ENCODE measurements at regions not wholly inside any gene's neighbourhood (a gene's known extent, or its start where the extent isn't known, plus 50 kb on each side); places are given as distances from the start of the nearest gene placed in this dataset.

GRCh38 chr17:12438813-12439586 is 226.7 kb upstream of the MYOCD start:
- no peak overlapping the region for H3K4me3 ChIP-seq (ENCODE audit: low read depth, low read length)
- DNase-seq (ENCODE audit: low read depth), result no peak
- TF ChIP-seq, protein P1, sequence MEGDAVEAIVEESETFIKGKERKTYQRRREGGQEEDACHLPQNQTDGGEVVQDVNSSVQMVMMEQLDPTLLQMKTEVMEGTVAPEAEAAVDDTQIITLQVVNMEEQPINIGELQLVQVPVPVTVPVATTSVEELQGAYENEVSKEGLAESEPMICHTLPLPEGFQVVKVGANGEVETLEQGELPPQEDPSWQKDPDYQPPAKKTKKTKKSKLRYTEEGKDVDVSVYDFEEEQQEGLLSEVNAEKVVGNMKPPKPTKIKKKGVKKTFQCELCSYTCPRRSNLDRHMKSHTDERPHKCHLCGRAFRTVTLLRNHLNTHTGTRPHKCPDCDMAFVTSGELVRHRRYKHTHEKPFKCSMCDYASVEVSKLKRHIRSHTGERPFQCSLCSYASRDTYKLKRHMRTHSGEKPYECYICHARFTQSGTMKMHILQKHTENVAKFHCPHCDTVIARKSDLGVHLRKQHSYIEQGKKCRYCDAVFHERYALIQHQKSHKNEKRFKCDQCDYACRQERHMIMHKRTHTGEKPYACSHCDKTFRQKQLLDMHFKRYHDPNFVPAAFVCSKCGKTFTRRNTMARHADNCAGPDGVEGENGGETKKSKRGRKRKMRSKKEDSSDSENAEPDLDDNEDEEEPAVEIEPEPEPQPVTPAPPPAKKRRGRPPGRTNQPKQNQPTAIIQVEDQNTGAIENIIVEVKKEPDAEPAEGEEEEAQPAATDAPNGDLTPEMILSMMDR (IDR thresholded peaks at IDR 0.05; ENCODE audit: control insufficient read depth, extremely low read depth, insufficient read depth), result no peak

- TF ChIP-seq, protein P1 (IDR thresholded peaks at IDR 0.05; ENCODE audit: control insufficient read depth, extremely low read depth, insufficient read depth), result no peak
- no peak overlapping the region for H3K4me3 ChIP-seq (ENCODE audit: low read depth, low read length)
- DNase-seq (ENCODE audit: low read depth), result no peak
Observed at GRCh38 chr17:12445331-12445730, 220.4 kb upstream of the MYOCD start.

- DNase-seq (ENCODE audit: low read depth), result no peak
- TF ChIP-seq, protein P1 (IDR thresholded peaks at IDR 0.05; ENCODE audit: control insufficient read depth, extremely low read depth, insufficient read depth), result no peak
- H3K4me3 ChIP-seq (ENCODE audit: low read depth, low read length), result no peak overlapping the region
Observed at GRCh38 chr17:12457493-12457892, 208.2 kb upstream of the MYOCD start.

GRCh38 chr17:12459736-12460135 is 206.0 kb upstream of the MYOCD start:
- TF ChIP-seq, protein P1 (IDR thresholded peaks at IDR 0.05; ENCODE audit: control insufficient read depth, extremely low read depth, insufficient read depth), result no peak

DNA sequence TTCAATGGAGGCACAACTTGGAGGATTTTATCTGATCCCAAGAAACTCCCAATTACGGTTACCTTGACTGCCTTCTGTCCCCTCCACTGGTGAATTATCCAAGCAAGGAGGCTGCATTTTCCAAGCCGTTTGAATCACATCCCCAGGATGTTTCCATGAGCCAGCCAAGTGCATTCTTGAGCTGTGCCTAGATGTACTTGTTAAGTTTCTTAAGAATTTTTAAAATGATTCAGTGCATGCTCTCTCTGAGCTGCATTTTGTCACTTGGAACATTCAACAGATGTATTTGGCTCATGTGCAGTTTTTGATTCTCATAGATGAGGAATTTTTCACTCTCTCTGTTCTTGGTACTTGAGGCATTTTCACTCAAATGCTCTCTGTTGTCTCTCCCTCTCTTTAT is 202.6 kb upstream of the MYOCD start:
- no peak for DNase-seq (ENCODE audit: low read depth)
- TF ChIP-seq, protein P1 (IDR thresholded peaks at IDR 0.05; ENCODE audit: control insufficient read depth, extremely low read depth, insufficient read depth), result no peak
- no peak overlapping the region for H3K4me3 ChIP-seq (ENCODE audit: low read depth, low read length)

More at GRCh38 chr17:12459736-12460135, 206.0 kb upstream of the MYOCD start:
- H3K4me3 ChIP-seq (ENCODE audit: low read depth, low read length), result no peak overlapping the region
- no peak for DNase-seq (ENCODE audit: low read depth)

GRCh38 chr17:12472252-12473173 is 193.2 kb upstream of the MYOCD start:
- H3K4me3 ChIP-seq (ENCODE audit: low read depth, low read length), result no peak overlapping the region
- no peak for DNase-seq (ENCODE audit: low read depth)
- TF ChIP-seq, protein P1 (IDR thresholded peaks at IDR 0.05; ENCODE audit: control insufficient read depth, extremely low read depth, insufficient read depth), result no peak

Data from LNCaP clone FGC (cell line).